Dedifferentiated amniotic fluid mesenchymal stem cell (primary cell): ENCODE measurements at regions not wholly inside any gene's neighbourhood (a gene's known extent, or its start where the extent isn't known, plus 50 kb on each side); places are given as distances from the start of the nearest gene placed in this dataset.
"Not testable (repeated sequence)": the region's sequence is repeated elsewhere in the genome, so short reads cannot be mapped to it uniquely, and the experiment has no call there.

ENCODE experiments used
- DNase-seq: peaks from one replicate; pipeline ENCODE4 v3.0.0-alpha.2; 2016; ENCODE audit errors: extremely low spot score

DNA sequence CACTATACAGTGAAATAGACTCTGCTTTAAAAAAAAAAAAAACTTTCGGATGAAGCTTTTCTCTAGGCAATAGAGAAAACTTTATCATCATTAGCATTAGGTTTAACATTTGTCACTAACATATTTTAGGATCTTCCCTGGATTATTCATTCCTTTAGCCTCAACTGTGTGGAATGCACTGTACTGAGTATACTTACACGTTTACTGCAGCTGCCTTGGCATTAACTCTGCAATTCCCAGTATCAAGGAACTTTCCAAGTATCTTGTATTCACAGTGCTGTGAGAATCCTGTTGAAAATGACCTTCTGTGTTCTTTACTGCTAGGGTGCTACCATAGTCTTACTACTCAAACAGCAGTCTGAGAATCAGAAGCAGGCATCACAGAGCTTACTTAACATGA, 328.2 kb upstream of the COL3A1 start:
- DNase-seq = peak; percentile 25

GRCh38 chr2:188647430-188648070, 326.6 kb upstream of the COL3A1 start:
- no peak for DNase-seq

DNA sequence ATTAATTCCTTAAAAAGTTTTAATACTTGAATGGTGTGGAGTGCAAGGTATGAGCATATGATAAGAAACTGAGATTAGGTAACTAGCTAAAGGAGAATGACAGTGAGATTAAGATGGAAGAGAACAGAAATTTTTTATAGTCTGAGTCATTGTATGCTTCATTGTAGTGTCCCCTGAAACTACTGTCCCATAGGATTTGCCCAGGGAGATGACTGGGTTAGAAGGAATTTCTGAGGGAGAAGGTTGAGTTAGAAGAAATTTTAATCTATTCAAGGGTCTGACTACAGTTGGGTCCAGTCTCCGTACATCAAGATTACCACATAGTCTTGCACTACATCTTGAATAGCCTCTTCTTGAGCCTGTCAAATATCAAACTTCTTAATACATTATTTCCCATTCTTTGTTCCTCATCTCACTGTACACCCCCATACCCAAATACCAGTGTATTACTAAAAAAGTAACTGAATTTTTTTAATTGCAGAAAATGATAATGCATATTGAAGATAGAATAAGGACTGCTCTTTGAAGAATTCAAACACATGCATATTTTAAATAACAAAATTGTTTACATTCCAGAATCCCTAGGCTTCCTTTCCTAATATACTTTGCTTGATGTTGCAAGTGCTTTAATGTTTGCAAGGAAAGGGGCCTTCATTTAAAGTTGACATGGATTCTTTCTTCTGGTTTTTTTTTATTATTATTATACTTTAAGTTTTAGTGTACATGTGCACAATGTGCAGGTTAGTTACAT, 314.3 kb upstream of the COL3A1 start:
- DNase-seq = peak; percentile 37

DNA sequence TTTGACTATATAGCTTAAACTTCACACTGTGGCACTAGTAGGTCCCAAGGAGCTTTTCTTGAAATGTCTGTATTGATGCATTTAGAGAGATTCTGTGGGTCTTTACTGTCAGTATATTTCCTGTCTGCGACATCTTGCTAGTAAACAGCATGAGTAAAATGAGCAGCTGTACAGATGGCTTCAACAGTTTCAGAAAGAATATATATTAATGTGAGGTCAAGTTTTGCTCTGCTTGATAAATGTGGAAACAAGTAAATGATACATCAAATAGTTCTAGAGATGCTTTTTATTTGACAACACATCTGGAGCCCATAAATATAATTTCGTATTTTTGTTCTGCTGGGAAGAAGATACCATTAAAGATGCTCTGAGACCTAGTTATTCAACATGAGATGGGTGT, 310.9 kb upstream of the COL3A1 start:
- no peak for DNase-seq

DNA sequence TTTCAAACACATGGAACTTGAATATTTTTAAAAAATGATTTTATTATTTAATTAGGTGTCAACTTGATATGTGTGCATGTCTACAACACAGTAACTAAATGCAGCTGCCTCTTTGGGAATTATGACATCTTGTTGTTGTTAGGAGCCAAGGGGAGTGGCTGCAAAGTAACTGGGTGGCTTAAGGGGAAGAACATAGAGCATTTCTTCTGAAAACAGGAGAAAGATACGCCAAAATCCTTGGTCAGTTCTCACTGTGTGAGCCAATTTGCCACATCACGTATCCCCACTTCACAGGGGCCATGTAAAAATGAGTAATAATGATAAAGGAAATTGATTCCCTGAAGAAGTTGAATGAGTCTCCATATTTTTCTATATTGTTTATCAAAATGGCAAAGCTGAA, 309.8 kb upstream of the COL3A1 start:
- no peak for DNase-seq

DNA sequence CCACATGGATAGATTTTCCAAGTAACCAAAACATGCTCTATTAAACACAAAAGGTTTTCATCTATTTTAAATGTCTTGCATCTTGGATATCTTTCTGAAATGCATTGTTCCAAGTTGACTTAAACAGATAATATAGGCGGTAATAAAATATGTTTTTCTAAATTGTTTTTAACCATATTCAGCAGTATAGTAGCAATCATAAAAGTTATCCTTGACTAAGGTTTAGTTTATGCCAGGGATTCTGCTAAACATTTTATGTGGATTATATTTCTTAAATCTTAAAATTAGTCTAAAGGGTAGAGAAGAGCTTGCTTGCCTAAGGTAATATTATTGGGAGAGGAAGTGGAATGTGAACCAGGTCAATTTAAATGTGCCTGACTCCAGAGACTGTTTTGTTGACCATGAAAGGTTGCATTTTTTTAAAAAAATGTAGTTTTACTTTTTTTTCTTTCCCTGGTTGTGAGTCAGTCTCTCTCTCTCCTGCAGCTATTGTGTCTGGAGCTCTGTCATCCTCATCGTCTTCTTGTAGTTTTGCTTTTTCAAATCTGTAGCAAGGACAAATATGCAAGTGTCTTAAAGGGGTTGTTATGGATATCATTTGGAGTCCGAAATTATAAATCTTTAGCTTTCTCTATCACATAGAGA, 309.1 kb upstream of the COL3A1 start:
- DNase-seq = peak; percentile 68

DNA sequence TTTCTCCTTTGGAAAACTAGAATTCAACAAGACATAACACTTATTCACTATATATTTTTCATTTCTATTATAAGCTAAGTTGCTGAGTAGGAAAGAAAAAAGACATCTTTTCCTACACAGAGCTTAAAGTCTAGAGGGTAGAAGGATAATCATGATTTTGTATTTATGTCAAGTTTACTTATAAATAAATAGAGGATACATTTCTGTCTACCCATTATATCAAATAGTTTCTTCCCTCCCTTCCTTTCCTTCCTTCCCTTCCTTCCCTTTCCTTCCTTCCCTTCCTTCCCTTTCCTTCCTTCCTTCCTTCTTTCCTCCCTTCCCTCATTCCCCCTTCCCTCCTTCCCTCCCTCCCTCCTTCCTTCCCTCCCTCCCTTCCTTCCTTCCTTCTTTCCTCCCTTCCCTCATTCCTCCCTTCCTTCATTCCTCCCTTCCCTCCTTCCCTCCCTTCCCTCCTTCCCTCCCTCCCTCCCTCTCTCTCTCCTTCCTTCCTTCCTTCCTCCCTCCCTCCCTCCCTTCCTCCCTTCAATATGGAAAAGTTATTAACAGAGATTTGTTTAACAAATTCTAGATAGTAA, 308.4 kb upstream of the COL3A1 start:
- no peak for DNase-seq

DNA sequence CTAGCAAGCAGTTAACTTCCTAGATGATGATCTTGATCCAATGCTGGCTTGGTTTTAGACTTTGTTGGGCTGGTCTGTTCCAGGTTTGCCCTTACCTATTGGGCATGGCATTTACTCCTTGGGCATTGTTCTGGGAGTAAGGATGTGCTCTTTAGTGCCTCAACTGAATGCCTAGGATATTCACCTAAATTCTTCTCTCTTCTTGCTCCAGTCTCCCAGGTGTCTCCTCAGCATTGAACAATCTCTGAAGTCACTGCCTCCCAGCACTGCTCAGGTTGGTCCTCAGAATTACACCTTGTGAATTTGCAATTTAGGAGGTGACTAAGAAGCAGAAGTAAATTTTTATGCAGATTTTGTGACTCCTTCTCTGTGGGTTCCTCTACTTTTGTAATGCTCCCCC, 307.7 kb upstream of the COL3A1 start:
- DNase-seq = no peak

DNA sequence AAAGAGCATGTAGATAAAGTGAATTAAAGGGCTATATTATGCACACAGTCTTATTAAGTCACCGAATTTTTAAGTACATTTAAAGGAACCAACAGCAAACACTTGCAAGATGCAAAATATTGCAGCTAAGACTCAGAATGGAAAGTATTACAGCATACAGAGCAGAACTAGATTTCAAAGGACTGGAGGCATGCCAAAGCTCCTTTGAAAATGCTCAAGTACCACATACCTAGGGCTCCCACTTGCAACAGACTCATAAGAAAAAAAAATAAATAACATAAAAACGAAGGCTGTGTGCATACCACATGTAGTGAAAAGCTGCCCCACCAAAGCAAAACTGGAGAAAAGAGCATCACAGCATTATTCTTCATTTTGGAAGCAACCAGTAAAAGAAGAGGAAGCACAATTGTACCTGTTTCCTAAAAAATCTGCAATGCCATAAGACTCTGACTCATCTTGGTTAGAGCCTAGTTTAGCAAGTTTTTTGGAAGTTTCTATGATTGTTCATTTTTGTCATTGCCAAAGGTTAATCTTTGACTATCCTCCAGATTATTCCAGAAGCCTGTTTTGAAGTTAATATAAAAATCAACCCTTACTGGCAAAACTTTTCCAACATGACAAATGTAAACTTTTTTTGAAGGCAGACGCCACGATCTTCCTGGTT, 306.0 kb upstream of the COL3A1 start:
- peak; percentile 87 for DNase-seq

GRCh38 chr2:188675391-188676009, 298.7 kb upstream of the COL3A1 start:
- DNase-seq = peak; percentile 19

DNA sequence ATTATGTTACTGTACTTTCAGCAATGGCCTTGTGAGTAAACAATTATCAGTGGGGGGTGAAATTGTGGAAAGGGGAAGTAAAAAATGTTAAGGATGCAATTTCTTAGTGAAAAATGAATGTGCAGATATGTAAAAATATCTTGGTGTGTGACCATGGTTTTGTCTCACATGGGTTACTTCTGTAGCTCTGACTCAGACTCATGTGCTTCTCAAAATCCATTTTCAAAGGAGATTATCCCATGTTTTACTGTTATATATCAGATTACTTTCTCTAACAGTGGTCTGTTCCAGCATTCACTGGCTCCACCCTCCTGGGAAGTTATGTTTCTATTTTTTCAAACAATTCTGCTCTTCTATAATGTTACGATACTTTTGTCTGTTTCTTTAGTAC, 298.2 kb upstream of the COL3A1 start:
- peak; percentile 73 for DNase-seq

GRCh38 chr2:188677142-188677541, 297.0 kb upstream of the COL3A1 start:
- DNase-seq = no peak

GRCh38 chr2:188678882-188679281, 295.3 kb upstream of the COL3A1 start:
- peak; percentile 59 for DNase-seq

- DNase-seq = no peak
These were observed 291.3 kb upstream of the COL3A1 start for GRCh38 chr2:188682838-188683237.

DNA sequence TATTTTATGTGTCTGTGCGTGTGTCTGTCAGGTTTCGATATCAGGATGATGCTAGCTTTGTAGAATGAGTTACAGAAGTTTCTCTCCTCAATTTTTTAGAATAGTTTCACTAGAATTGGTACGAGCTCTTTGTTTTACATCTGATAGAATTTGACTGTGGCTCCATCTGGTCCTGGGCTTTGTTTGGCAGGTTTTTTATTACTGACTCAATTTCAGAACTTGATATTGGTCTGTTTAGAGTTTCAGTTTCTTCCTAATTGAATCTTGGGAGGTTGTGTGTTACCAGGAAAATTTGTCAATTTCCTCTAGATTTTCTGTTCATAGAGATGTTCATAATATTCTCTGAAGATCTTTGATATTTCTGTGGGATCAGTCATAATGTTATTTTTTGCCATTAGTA, 289.4 kb upstream of the COL3A1 start:
- no peak for DNase-seq

DNA sequence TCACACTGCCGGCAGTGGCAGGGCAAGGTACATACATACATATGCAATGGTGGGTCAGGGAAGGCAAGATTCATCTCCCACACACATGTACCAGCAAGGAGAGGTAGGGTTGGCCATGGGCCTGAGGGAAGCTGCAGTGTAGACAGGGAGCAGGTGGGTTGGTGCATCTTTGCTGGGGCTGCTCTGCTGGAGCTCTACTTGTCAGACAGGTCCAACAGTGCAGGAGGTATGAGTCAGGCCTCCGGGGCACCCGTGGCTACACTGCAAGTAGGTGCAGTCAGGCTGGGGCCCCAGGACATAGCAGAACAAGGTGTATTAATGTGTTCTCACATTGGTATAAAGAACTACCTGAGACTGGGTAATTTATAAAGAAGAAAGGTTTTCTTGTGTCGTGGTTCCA, 281.1 kb upstream of the COL3A1 start:
- DNase-seq = no peak

GRCh38 chr2:188693771-188694170, 280.4 kb upstream of the COL3A1 start:
- no peak for DNase-seq

DNA sequence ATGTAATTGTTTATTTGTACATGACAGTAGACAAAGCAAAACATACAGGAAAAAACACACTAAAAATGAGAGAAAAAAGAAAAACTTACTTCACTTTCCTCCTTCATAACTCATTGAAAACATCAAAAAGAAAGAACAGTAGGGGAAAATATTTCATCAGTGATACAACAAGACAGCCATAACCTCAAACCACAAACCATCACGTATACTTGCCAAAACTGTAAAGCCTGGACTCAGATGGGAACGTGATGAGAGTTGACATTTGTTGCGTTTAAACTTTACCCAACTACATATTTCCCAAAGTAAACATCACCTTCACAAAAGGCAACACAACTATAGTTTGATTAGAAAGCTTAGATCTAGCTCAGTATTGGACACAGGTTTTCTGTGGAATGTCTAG, 278.2 kb upstream of the COL3A1 start:
- peak; percentile 69 for DNase-seq

GRCh38 chr2:188698151-188698550, 276.0 kb upstream of the COL3A1 start:
- not testable (repeated sequence) for DNase-seq

DNA sequence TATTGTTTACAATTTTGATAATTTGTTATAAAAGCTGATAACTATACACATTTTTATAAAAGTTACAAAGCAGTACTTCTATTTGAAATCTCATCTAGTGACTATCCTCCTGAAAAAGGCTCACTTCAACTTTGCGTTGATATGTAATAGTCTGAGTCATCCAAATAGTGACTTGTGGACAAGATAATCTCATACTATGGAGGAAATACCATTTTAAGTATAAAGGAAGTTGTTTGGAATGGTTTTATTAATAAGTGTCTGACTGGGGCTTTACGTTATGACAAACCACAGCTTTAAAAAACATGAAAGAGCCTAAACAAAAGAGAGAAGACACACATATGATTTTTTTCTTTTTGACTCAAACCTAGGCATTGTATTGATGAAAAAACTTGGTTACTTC, 272.3 kb upstream of the COL3A1 start:
- peak; percentile 23 for DNase-seq

DNA sequence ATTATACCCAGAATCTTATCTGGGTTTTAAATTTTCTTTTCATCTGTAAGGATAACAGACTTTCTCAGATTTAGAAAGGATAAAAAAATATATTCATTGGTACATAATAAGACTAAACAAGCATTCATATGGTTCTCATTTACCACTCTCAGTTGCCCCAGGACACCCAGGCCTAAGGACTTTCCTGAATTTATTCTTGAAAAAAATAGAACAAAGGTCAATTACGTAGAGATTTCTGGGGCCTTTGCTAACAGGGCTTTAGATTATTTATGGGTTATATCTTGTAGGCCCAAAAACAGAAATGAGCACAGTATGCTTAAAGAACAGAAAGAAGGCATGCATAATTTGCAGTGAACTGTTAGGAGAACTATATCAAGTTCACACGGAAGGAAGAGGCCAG, 269.0 kb upstream of the COL3A1 start:
- DNase-seq = no peak

DNA sequence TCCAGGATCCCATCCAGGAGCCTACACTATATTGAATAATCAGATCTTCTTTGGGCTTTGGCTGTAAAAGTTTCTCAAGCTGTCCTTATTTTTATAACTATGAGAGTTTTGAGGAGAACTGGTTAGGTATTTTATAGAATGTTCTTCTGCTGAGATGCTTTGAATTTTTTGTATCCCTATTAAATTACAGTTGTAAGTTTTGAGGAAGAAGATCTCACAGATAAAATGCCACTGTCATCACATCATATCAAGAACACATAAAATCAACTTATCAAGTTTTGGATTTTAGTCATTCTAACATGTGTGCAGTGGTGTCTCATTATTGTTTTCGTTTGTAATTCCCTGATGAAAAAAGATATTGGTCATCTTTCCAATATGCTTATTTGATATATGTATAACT, 260.2 kb upstream of the COL3A1 start:
- DNase-seq = no peak
